Esophagus muscularis mucosa (tissue), 4 donors: ENCODE measurements at regions not wholly inside any gene's neighbourhood (a gene's known extent, or its start where the extent isn't known, plus 50 kb on each side); places are given as distances from the start of the nearest gene placed in this dataset.

Experiments used
- CTCF ChIP-seq, 3 experiments: fragments of 200-600 bp in 2 of 3; fragments of 450-650 bp in 1 of 3; sonication (generic) in 2 of 3; IDR thresholded peaks; one replicate each; pipeline ENCODE4 v1.5.1; 2017 to 2019; ENCODE audit warnings: antibody characterized with exemption in 3 of 3, mild to moderate bottlenecking in 2 of 3, moderate library complexity in 1 of 3
- EP300 ChIP-seq: sonication (generic); formaldehyde crosslinking; IDR thresholded peaks from one replicate; pipeline ENCODE4 v1.6.1; 2017; ENCODE audit warnings: antibody characterized with exemption
- POLR2A ChIP-seq: fragments of 450-650 bp; IDR thresholded peaks from one replicate; pipeline ENCODE4 v1.6.1; 2017; ENCODE audit warnings: antibody characterized with exemption, moderate library complexity, mild to moderate bottlenecking, low read depth
- POLR2AphosphoS5 ChIP-seq, 2 donors: sonication (generic); formaldehyde crosslinking; IDR thresholded peaks; one replicate each; pipeline ENCODE4 v1.6.1; 2017; ENCODE audit warnings: antibody characterized with exemption in 2 of 2

GRCh38 chr7:12949060-12949931 lies 261.9 kb downstream of the ARL4A start:
- no peak for TF ChIP-seq CTCF (IDR thresholded peaks at IDR 0.05)
- TF ChIP-seq POLR2AphosphoS5 (IDR thresholded peaks at IDR 0.05): no peak
- TF ChIP-seq POLR2A: no peak
- no peak for TF ChIP-seq EP300
